Epithelial cell of proximal tubule (primary cell): ENCODE measurements at regions not wholly inside any gene's neighbourhood (a gene's known extent, or its start where the extent isn't known, plus 50 kb on each side); places are given as distances from the start of the nearest gene placed in this dataset.

ENCODE experiments used
- DNase-seq: peaks from one replicate; pipeline ENCODE4 v3.0.0-alpha.2; 2011; ENCODE audit warnings: low read depth
- H3K4me3 ChIP-seq: 2 replicates; pipeline ENCODE4 v1.5.1; 2011; ENCODE audit warnings: low read depth, mild to moderate bottlenecking, low read length
- CTCF ChIP-seq: conservative IDR thresholded peaks from 2 replicates; pipeline ENCODE4 v1.5.1; 2012; ENCODE audit warnings: low read depth, mild to moderate bottlenecking, low read length

- DNase-seq, result peak; percentile 58
- TF ChIP-seq CTCF, result no peak
- H3K4me3 ChIP-seq, result no peak overlapping the region
Observed at GRCh38 chr15:38714309-38715072, 149.9 kb upstream of the RASGRP1 start.

GRCh38 chr15:38720893-38721567 is 156.4 kb upstream of the RASGRP1 start:
- TF ChIP-seq CTCF, result no peak
- DNase-seq, result no peak
- H3K4me3 ChIP-seq, result no peak overlapping the region

DNA sequence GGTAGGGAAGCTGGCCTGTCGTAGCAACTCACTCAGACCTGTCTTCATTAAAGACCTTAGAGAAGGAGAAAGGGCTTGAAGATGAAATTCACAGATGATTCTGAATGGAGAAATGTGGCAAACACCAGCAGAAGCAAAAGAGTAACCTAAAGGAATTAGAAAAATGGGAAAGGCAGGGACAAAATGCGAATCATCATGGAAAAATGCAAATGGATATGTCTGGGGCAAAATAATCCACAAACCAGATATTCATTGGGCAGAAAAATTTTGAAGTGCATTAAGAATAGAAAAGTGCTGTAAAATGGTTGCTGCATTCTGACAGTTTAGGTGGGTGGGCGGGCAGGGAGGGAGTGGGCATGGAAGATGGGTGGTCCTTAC is 156.9 kb upstream of the RASGRP1 start:
- no peak for TF ChIP-seq CTCF
- H3K4me3 ChIP-seq, result no peak overlapping the region
- DNase-seq, result no peak

DNA sequence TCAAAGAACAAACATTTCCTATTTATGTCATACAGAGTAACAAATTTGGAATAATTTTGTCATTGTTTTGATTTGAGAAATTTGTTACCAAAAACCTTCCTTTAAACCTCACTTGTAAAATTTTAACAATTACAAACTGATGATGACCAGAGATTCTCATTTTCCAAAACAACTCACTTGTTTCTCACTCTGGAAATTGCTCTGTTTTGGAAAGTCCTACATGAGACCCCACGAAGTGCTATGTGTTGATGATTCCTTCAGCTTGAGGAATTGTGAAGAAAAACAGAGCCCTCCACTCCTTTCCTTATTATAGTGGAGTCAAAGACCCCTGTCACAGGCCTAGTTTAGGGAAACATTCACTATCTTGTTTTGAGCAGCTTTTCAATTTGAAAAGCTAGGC is 157.6 kb upstream of the RASGRP1 start:
- no peak overlapping the region for H3K4me3 ChIP-seq
- no peak for DNase-seq
- TF ChIP-seq CTCF, result no peak

- no peak for DNase-seq
- peak; percentile 44 for TF ChIP-seq CTCF
- H3K4me3 ChIP-seq, result no peak overlapping the region
Observed at GRCh38 chr15:38724827-38725226, 160.2 kb upstream of the RASGRP1 start.

GRCh38 chr15:38726187-38726586 is 161.6 kb upstream of the RASGRP1 start:
- TF ChIP-seq CTCF, result no peak
- DNase-seq, result no peak
- no peak overlapping the region for H3K4me3 ChIP-seq

- no peak overlapping the region for H3K4me3 ChIP-seq
- TF ChIP-seq CTCF, result no peak
- DNase-seq, result no peak
Observed at GRCh38 chr15:38733331-38733730, 168.7 kb upstream of the RASGRP1 start.
